ENCODE measurements at regions not wholly inside any gene's neighbourhood (a gene's known extent, or its start where the extent isn't known, plus 50 kb on each side); places are given as distances from the start of the nearest gene placed in this dataset.

DNA sequence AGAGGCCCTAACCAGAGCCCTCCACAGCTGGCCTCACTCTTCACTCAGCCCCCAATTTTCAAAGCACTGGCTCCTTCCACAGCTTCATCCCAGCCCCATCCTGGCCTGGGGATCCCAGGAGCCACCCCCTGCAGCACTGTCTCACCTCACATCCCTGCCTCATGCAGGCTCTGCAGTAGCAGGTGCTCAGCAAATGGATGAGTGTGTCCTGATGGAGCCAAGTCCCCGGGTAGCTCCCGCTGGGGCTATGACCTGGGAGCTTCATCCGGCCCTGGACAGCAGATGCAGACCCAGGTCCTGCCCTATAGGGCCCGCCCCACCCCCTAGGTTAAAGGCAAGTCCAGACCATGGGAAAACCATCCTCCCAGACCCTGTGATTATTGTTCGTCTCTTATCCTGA is 143.2 kb upstream of the ZNF507 start:
- TF ChIP-seq TAF1 (IDR thresholded peaks at IDR 0.05; ENCODE audit: borderline replicate concordance, low read depth, low read length) (no peak), POLR2A (IDR thresholded peaks at IDR 0.05; ENCODE audit: low read depth, low read length) (no peak)

Data from GM12892 (cell line).